ENCODE measurements at regions not wholly inside any gene's neighbourhood (a gene's known extent, or its start where the extent isn't known, plus 50 kb on each side); places are given as distances from the start of the nearest gene placed in this dataset.

DNA sequence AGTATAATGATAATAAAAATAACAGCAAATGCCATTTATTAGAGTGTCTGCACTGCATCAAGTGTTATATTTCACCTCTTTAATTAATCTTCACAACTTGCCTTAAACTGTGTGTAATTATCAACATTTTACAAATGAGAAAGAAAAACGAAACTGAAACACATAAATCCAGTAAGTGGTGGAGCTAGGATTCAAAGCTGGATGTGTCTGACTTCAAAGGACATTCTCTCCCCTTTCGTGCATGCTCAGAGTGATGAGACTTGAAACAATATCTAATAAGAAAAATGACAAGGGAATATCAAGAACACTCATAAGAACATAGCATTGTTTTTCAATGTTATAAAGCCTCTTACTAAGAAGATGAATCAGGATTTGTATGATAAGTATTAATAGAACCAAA lies 78.8 kb downstream of the DUSP6 start:
- H3K36me3 ChIP-seq (replicated peaks in 1 of 2; ENCODE audit: control insufficient read depth in 1 of 2, insufficient read depth in 2 of 2, low read length in 1 of 2), result no peaks in the 10 kb centered on the region
- H3F3A ChIP-seq (replicated peaks; ENCODE audit: insufficient read depth), result no peaks in the 10 kb centered on the region
- 52% methylated on average over 2 of the region's 2 CpGs for WGBS (ENCODE audit: low lambda C conversion rate)
- no peaks in the 10 kb centered on the region for H4K20me1 ChIP-seq (ENCODE audit: insufficient read depth)
- no peak overlapping the region for H2AFZ ChIP-seq (ENCODE audit: low read depth)
- no peak for TF ChIP-seq POLR2AphosphoS5 (IDR thresholded peaks at IDR 0.05; ENCODE audit: low read depth, low read length)
- no peak for TF ChIP-seq FOXM1 (IDR thresholded peaks at IDR 0.05; ENCODE audit: low read depth)
- no peak for TF ChIP-seq ELF1 (IDR thresholded peaks at IDR 0.05)
- no peak for TF ChIP-seq RFX5 (IDR thresholded peaks at IDR 0.05; ENCODE audit: low read length)
- TF ChIP-seq, protein P1, sequence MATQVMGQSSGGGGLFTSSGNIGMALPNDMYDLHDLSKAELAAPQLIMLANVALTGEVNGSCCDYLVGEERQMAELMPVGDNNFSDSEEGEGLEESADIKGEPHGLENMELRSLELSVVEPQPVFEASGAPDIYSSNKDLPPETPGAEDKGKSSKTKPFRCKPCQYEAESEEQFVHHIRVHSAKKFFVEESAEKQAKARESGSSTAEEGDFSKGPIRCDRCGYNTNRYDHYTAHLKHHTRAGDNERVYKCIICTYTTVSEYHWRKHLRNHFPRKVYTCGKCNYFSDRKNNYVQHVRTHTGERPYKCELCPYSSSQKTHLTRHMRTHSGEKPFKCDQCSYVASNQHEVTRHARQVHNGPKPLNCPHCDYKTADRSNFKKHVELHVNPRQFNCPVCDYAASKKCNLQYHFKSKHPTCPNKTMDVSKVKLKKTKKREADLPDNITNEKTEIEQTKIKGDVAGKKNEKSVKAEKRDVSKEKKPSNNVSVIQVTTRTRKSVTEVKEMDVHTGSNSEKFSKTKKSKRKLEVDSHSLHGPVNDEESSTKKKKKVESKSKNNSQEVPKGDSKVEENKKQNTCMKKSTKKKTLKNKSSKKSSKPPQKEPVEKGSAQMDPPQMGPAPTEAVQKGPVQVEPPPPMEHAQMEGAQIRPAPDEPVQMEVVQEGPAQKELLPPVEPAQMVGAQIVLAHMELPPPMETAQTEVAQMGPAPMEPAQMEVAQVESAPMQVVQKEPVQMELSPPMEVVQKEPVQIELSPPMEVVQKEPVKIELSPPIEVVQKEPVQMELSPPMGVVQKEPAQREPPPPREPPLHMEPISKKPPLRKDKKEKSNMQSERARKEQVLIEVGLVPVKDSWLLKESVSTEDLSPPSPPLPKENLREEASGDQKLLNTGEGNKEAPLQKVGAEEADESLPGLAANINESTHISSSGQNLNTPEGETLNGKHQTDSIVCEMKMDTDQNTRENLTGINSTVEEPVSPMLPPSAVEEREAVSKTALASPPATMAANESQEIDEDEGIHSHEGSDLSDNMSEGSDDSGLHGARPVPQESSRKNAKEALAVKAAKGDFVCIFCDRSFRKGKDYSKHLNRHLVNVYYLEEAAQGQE (IDR thresholded peaks at IDR 0.05; ENCODE audit: low read depth, low read length), result no peak
- no peak for TF ChIP-seq RAD21 (IDR thresholded peaks at IDR 0.05; ENCODE audit: low read length)
- TF ChIP-seq JUND (IDR thresholded peaks at IDR 0.05), result no peak
- no peak for TF ChIP-seq RXRA (IDR thresholded peaks at IDR 0.05; ENCODE audit: borderline replicate concordance, low read depth)
- TF ChIP-seq, protein P2, sequence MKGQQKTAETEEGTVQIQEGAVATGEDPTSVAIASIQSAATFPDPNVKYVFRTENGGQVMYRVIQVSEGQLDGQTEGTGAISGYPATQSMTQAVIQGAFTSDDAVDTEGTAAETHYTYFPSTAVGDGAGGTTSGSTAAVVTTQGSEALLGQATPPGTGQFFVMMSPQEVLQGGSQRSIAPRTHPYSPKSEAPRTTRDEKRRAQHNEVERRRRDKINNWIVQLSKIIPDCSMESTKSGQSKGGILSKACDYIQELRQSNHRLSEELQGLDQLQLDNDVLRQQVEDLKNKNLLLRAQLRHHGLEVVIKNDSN (IDR thresholded peaks at IDR 0.05; ENCODE audit: borderline replicate concordance, low read depth), result no peak
- TF ChIP-seq NRF1 (IDR thresholded peaks at IDR 0.05; ENCODE audit: low read depth, low read length), result no peak
- no peak for TF ChIP-seq YY1 (IDR thresholded peaks at IDR 0.05; ENCODE audit: low read depth)
- TF ChIP-seq GATA2 (CRISPR knock-in tag; IDR thresholded peaks at IDR 0.05), result no peak
- TF ChIP-seq TAF1 (IDR thresholded peaks at IDR 0.05; ENCODE audit: borderline replicate concordance, low read depth, low read length), result no peak
- TF ChIP-seq TEAD4 (IDR thresholded peaks at IDR 0.05; ENCODE audit: borderline replicate concordance, insufficient read depth), result no peak
- ChIA-PET CTCF (no interaction called here), POLR2A (no interaction called here)
- H3K79me2 ChIP-seq (ENCODE audit: insufficient read depth), result no peaks in the 10 kb centered on the region
- H3K9me3 ChIP-seq, result no peaks in the 10 kb centered on the region
- no peak overlapping the region for H3K9ac ChIP-seq
- no peak overlapping the region for H3K27ac ChIP-seq (ENCODE audit: low read depth in 2 of 2, low read length in 1 of 2)
- peaks cover 9 to 13% of the 10 kb centered on the region in 2 experiments; a peak in 3 of 4 replicates for H3K4me1 ChIP-seq (ENCODE audit: control insufficient read depth in 1 of 2, insufficient read depth in 2 of 2, low read depth in 1 of 2, low read length in 1 of 2)
- H3K9me2 ChIP-seq, result no peaks in the 10 kb centered on the region
- H3K27me3 ChIP-seq (ENCODE audit: insufficient read depth), result no peaks in the 10 kb centered on the region
- no peak overlapping the region for H3K4me3 ChIP-seq (ENCODE audit: low read depth in 2 of 2, low read length in 1 of 2)
- no peak overlapping the region for H3K4me2 ChIP-seq
- DNase-seq, result no peak

DNA sequence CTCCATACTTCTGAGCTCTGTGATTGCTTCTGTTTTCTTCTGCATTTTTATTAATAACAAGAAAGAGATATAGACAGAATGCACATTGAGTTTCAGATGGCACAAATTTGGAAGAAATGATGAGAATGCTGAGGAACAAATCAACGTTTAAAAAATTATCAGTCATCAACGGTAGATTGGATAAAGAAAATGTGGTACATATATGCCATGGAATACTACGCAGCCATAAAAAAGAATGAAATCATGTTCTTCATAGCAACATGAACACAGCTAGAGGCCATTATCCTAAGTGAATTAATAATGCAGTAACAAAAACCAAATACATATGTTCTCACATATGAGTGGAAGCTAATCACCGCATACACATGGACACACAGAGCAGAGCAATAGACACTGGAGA lies 81.8 kb downstream of the DUSP6 start:
- DNase-seq, result no peak
- 89% methylated on average over 4 of the region's 4 CpGs for WGBS (ENCODE audit: low lambda C conversion rate)
- no peak for TF ChIP-seq ELF1 (IDR thresholded peaks at IDR 0.05)
- TF ChIP-seq RCOR1 (IDR thresholded peaks at IDR 0.05; ENCODE audit: low read length), result no peak
- TF ChIP-seq, protein P3, sequence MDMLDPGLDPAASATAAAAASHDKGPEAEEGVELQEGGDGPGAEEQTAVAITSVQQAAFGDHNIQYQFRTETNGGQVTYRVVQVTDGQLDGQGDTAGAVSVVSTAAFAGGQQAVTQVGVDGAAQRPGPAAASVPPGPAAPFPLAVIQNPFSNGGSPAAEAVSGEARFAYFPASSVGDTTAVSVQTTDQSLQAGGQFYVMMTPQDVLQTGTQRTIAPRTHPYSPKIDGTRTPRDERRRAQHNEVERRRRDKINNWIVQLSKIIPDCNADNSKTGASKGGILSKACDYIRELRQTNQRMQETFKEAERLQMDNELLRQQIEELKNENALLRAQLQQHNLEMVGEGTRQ (IDR thresholded peaks at IDR 0.05; ENCODE audit: borderline replicate concordance, low read depth, low read length), result no peak
- TF ChIP-seq GATA2 (CRISPR knock-in tag; IDR thresholded peaks at IDR 0.05), result no peak
- TF ChIP-seq, protein P1 (IDR thresholded peaks at IDR 0.05; ENCODE audit: low read depth, low read length), result no peak
- no peak for TF ChIP-seq MXI1 (IDR thresholded peaks at IDR 0.05; ENCODE audit: low read depth, low read length)
- TF ChIP-seq, protein P4, sequence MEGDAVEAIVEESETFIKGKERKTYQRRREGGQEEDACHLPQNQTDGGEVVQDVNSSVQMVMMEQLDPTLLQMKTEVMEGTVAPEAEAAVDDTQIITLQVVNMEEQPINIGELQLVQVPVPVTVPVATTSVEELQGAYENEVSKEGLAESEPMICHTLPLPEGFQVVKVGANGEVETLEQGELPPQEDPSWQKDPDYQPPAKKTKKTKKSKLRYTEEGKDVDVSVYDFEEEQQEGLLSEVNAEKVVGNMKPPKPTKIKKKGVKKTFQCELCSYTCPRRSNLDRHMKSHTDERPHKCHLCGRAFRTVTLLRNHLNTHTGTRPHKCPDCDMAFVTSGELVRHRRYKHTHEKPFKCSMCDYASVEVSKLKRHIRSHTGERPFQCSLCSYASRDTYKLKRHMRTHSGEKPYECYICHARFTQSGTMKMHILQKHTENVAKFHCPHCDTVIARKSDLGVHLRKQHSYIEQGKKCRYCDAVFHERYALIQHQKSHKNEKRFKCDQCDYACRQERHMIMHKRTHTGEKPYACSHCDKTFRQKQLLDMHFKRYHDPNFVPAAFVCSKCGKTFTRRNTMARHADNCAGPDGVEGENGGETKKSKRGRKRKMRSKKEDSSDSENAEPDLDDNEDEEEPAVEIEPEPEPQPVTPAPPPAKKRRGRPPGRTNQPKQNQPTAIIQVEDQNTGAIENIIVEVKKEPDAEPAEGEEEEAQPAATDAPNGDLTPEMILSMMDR (IDR thresholded peaks at IDR 0.05), result no peak
- no peak for TF ChIP-seq FOXM1 (IDR thresholded peaks at IDR 0.05; ENCODE audit: low read depth)

More for the DNA sequence above, 81.8 kb downstream of the DUSP6 start:
- Histone ChIP-seq H3K4me2 (no peak overlapping the region), H2AFZ (ENCODE audit: low read depth) (no peak overlapping the region), H3K9ac (no peak overlapping the region), H3F3A (replicated peaks; ENCODE audit: insufficient read depth) (no peaks in the 10 kb centered on the region), H3K9me3 (no peaks in the 10 kb centered on the region), H3K36me3 (replicated peaks in 1 of 2; ENCODE audit: control insufficient read depth in 1 of 2, insufficient read depth in 2 of 2, low read length in 1 of 2) (no peaks in the 10 kb centered on the region), H3K27me3 (ENCODE audit: insufficient read depth) (no peaks in the 10 kb centered on the region), H3K9me2 (no peaks in the 10 kb centered on the region), H3K27ac (ENCODE audit: low read depth in 2 of 2, low read length in 1 of 2) (no peak overlapping the region), H3K4me3 (ENCODE audit: low read depth in 2 of 2, low read length in 1 of 2) (no peak overlapping the region), H4K20me1 (ENCODE audit: insufficient read depth) (no peaks in the 10 kb centered on the region), H3K79me2 (ENCODE audit: insufficient read depth) (no peaks in the 10 kb centered on the region), H3K4me1 (ENCODE audit: control insufficient read depth in 1 of 2, insufficient read depth in 2 of 2, low read depth in 1 of 2, low read length in 1 of 2) (no peaks in the 10 kb centered on the region; a peak in 2 of 4 replicates)
- POLR2A ChIA-PET, result no interaction called here
- CTCF ChIA-PET, result interaction anchor here (1.3 to 1.4 kb wide), 2 partner anchors 10 to 82 kb away, joined by 3 read pairs; partner anchors contain the start of gene DUSP6
